ENCODE measurements at regions not wholly inside any gene's neighbourhood (a gene's known extent, or its start where the extent isn't known, plus 50 kb on each side); places are given as distances from the start of the nearest gene placed in this dataset.
A peak's percentile ranks its signal among the peaks of the same experiment; 100 is the strongest.

DNA sequence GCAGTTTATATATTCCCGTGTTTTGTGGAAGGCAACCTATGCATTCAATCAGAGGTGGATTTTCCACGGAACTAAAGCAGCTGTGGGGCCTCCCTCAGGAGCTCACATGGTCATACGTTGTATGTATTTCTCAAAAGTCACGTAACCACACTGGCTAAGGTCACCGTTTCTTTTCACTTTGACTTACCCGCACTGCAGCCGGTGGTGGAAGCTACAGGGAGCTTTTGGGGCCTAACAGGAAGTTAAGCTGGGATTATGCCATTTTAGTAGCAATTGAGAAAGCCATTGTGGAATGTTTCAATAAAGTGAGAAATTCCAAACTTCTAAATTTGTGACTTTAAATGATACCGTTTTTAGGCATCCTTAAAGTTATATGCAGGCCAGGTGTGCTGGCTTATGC lies 111.2 kb upstream of the KLF6 start:
- no peak for DNase-seq
- Histone ChIP-seq H3K9me3 (no peaks in the 10 kb centered on the region), H3K27ac (ENCODE audit: low read length) (no peak overlapping the region), H3K4me3 (ENCODE audit: control insufficient read depth in 1 of 2, extremely low read depth in 1 of 2, low read length in 1 of 2) (no peak overlapping the region), H3K27me3 (replicated peaks in 1 of 2; ENCODE audit: control insufficient read depth in 2 of 2, extremely low read depth in 1 of 2, insufficient read depth in 2 of 2, low read length in 1 of 2) (no peaks in the 10 kb centered on the region), H3K36me3 (ENCODE audit: control insufficient read depth in 2 of 2, extremely low read depth in 1 of 2, insufficient read depth in 1 of 2, low read length in 1 of 2) (no peaks in the 10 kb centered on the region), H3K4me1 (ENCODE audit: control insufficient read depth in 1 of 2, extremely low read depth in 1 of 2, insufficient read depth in 2 of 2, low read length in 2 of 2) (peaks cover 6 to 33% of the 10 kb centered on the region in 2 experiments)
- Mint-ChIP-seq H3K27me3 (no peaks in the 10 kb centered on the region), H3K4me1 (peaks cover 20 to 42% (median 30%) of the 10 kb centered on the region in 3 donors), H3K36me3 (no peaks in the 10 kb centered on the region), H3K27ac (no peak overlapping the region), H3K9me3 (no peaks in the 10 kb centered on the region), H3K4me3 (no peak overlapping the region)
- POLR2A ChIA-PET: no interaction called here
- ATAC-seq (replicated peaks in 1 of 4): no peak
- whole genome bisulfite sequencing (ENCODE audit: insufficient coverage): 91% methylated on average over 8 of the region's 8 CpGs
- CTCF ChIA-PET: no interaction called here

DNA sequence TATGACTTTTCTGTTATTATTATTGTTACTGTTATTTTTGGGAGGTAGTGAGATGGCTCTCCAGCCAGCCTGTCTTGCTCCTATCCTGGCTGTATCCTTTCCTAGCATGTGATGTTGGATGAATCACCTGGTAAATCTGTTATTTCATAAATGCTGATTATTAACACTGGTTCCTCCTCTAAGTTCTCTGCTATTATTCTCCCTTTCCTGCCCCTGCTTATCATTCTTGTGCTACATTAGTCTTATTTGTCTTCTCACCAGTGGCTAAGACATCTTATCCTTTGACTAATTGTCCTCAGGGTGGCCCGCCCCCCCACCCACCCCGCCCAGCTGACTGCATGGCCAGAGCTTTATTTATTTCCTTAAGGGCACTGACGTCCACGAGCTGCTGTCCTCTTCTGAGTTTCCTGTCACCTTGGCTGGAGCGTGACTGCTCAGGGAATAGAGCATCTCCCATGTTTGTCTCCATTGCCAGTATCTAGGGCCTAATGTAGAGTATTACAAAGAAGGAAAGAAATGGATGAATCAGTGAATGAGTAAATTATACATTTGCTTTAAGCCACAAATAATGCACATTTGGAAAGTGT lies 110.1 kb upstream of the KLF6 start:
- peak overlapping the region; percentile 18 to 38 for H3K27ac Mint-ChIP-seq
- H3K4me1 ChIP-seq (ENCODE audit: control insufficient read depth in 1 of 2, extremely low read depth in 1 of 2, insufficient read depth in 2 of 2, low read length in 2 of 2): peaks cover 6 to 33% of the 10 kb centered on the region in 2 experiments
- ChIA-PET CTCF (no interaction called here), POLR2A (interaction anchor here in 1 of 2 donors (0.5 to 3.6 kb wide), 5 partner anchors 29 to 110 kb away, joined by 3 to 32 read pairs (median 3); partner anchors contain the start of gene KLF6)
- H3K4me3 Mint-ChIP-seq: no peak overlapping the region
- no peak overlapping the region for H3K27ac ChIP-seq (ENCODE audit: low read length)
- H3K36me3 ChIP-seq (ENCODE audit: control insufficient read depth in 2 of 2, extremely low read depth in 1 of 2, insufficient read depth in 1 of 2, low read length in 1 of 2): no peaks in the 10 kb centered on the region
- DNase-seq: no peak
- no CpG with 5 or more reads among the region's 5 CpGs for WGBS (ENCODE audit: insufficient coverage)
- no peaks in the 10 kb centered on the region for H3K27me3 ChIP-seq (replicated peaks in 1 of 2; ENCODE audit: control insufficient read depth in 2 of 2, extremely low read depth in 1 of 2, insufficient read depth in 2 of 2, low read length in 1 of 2)
- no peaks in the 10 kb centered on the region for H3K9me3 Mint-ChIP-seq
- no peak for ATAC-seq (replicated peaks in 1 of 4)
- no peak overlapping the region for H3K4me3 ChIP-seq (ENCODE audit: control insufficient read depth in 1 of 2, extremely low read depth in 1 of 2, low read length in 1 of 2)
- no peaks in the 10 kb centered on the region for H3K9me3 ChIP-seq
- no peaks in the 10 kb centered on the region for H3K36me3 Mint-ChIP-seq
- H3K4me1 Mint-ChIP-seq: peaks cover 20 to 47% (median 30%) of the 10 kb centered on the region in 3 donors
- no peaks in the 10 kb centered on the region for H3K27me3 Mint-ChIP-seq

DNA sequence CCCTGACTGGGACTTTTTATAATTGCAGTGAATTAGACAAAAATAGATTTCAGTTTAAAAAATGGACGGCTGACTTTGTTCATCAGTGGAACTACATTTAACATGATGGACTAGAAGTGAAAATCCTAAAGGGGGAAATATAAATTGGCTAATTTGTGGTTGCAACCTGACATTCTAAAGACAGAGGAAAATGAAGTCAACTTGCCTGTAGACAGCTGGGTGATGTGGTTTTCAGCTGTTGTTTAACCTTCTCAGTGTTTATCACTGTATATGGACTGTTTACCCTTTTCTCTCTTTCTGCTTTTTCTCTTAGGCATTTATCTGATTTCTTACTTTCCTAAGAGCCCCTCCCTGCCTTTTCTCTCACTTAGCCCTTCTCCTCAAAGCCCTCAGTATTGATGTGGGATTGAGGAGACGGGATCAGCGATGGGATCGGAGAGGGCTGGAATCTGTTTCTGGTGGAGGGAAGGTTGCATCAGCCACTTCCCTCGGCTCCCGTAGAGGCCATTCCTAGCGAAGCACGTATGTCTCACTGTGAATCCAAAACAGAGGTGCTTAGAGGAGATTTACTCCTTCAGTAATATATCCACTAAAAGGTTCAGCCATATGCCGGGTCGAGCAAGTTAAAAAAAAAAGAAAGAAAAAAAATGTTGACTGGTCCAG lies 109.0 kb upstream of the KLF6 start:
- H3K4me3 ChIP-seq (ENCODE audit: control insufficient read depth in 1 of 2, extremely low read depth in 1 of 2, low read length in 1 of 2): no peak overlapping the region
- H3K27me3 ChIP-seq (replicated peaks in 1 of 2; ENCODE audit: control insufficient read depth in 2 of 2, extremely low read depth in 1 of 2, insufficient read depth in 2 of 2, low read length in 1 of 2): no peaks in the 10 kb centered on the region
- H3K27ac ChIP-seq (ENCODE audit: low read length): peak overlapping the region; percentile 97
- ATAC-seq (replicated peaks in 1 of 4) (no peak), DNase-seq (peak in 1 of 35 experiments; percentile 39)
- H3K36me3 ChIP-seq (ENCODE audit: control insufficient read depth in 2 of 2, extremely low read depth in 1 of 2, insufficient read depth in 1 of 2, low read length in 1 of 2): no peaks in the 10 kb centered on the region
- WGBS (ENCODE audit: insufficient coverage): 56% methylated on average over 1 of the region's 10 CpGs
- ChIA-PET CTCF (no interaction called here), POLR2A (interaction anchor here in 1 of 2 donors (0.6 to 3.6 kb wide), 3 partner anchors 52 to 109 kb away, joined by 3 to 32 read pairs (median 3); partner anchors contain the start of gene KLF6)
- Mint-ChIP-seq H3K36me3 (no peaks in the 10 kb centered on the region), H3K9me3 (no peaks in the 10 kb centered on the region), H3K4me1 (peaks cover 15 to 50% (median 30%) of the 10 kb centered on the region in 3 donors), H3K4me3 (no peak overlapping the region), H3K27ac (peak overlapping the region; percentile 71 to 89), H3K27me3 (no peaks in the 10 kb centered on the region)
- H3K4me1 ChIP-seq (ENCODE audit: control insufficient read depth in 1 of 2, extremely low read depth in 1 of 2, insufficient read depth in 2 of 2, low read length in 2 of 2): peaks cover 6 to 33% of the 10 kb centered on the region in 2 experiments
- no peaks in the 10 kb centered on the region for H3K9me3 ChIP-seq

DNA sequence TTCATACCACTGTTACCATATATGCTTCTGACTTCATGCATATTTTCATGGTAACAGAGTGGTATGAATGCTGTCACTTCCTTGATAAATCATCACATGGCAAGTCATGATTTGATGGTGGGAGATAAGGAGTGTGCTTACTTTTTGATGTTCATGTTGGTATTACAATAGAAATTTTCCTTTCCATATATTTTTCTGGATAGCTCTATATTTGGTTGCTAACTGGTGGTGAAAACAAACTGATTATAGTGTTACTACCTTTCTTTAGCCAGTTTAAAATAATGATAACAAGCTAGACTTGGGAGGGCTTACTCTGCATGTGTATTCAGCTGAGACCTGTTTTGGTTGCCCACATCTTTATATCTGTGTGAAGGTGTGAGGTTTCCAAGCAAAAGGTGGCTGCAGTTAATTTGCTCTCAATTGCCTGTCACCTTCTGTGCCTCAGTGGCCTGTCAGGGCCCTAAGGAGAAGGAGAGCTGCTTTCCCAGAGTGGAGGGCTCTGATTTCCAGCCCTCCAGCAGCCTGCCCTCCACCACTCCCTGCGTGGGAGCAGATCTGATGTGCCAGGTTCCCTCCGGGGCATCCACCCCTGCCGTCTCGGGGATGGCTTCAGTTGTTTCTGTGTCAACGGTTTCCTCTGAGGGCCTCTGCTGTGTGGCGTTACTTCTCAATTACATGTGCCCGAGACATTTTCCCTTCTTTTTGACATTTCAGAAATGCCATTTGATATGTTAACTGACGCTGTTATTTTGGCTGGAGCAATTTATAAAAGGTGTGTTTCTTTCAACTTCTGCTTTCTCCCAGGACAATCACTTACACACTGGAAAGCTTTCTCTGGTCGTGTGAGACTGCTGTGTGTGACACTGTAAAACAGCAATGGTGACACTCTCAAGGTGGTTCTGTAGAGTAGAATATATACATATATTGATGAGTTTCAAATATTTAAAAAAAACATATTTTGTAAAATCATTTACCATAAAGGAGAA lies 107.7 kb upstream of the KLF6 start:
- Mint-ChIP-seq H3K27me3 (no peaks in the 10 kb centered on the region), H3K27ac (peak overlapping the region; percentile 82 to 92), H3K36me3 (no peaks in the 10 kb centered on the region), H3K4me1 (peaks cover 15 to 55% (median 36%) of the 10 kb centered on the region in 3 donors), H3K4me3 (peak overlapping the region in 2 of 3 donors; percentile 29 to 55), H3K9me3 (no peaks in the 10 kb centered on the region)
- Histone ChIP-seq H3K4me1 (ENCODE audit: control insufficient read depth in 1 of 2, extremely low read depth in 1 of 2, insufficient read depth in 2 of 2, low read length in 2 of 2) (peaks cover 6 to 39% of the 10 kb centered on the region in 2 experiments), H3K27me3 (replicated peaks in 1 of 2; ENCODE audit: control insufficient read depth in 2 of 2, extremely low read depth in 1 of 2, insufficient read depth in 2 of 2, low read length in 1 of 2) (no peaks in the 10 kb centered on the region), H3K4me3 (ENCODE audit: control insufficient read depth in 1 of 2, extremely low read depth in 1 of 2, low read length in 1 of 2) (no peak overlapping the region), H3K36me3 (ENCODE audit: control insufficient read depth in 2 of 2, extremely low read depth in 1 of 2, insufficient read depth in 1 of 2, low read length in 1 of 2) (no peaks in the 10 kb centered on the region), H3K27ac (ENCODE audit: low read length) (peak overlapping the region; percentile 97), H3K9me3 (no peaks in the 10 kb centered on the region)
- ChIA-PET POLR2A (interaction anchor here in 1 of 2 donors (0.5 to 3.6 kb wide), 12 partner anchors 17 to 139 kb away, joined by 3 to 32 read pairs (median 6); partner anchors contain the start of gene KLF6), CTCF (interaction anchor here in 1 of 2 donors (0.9 to 1.4 kb wide), 4 partner anchors 18 to 114 kb away, joined by 3 read pairs; no protein-coding TSS in a partner anchor)
- ATAC-seq (replicated peaks in 1 of 4) (peak; percentile 56 to 79 (median 74)), DNase-seq (peak in 10 of 35 experiments; percentile 3 to 81 (median 22))
- 26% methylated on average over 4 of the region's 9 CpGs for WGBS (ENCODE audit: insufficient coverage)

DNA sequence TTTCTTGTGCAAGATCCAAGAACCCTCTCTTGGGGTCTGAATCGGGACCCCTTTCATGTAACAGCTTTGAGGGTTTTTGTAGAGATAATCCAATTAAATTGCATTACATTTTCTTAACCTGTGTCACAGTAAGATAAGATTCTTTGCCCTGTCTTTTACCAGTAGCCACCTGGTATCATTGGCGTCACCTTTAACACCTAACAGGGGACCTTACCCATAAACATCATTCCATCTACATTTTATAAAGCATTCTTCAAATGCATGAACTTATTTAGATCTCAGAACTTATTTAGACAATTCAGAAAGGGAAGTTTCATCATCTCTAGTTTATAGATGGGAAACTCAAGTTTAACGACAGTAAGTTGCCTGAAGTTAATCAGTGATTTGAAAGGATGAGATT lies 106.4 kb upstream of the KLF6 start:
- peak overlapping the region; percentile 97 for H3K27ac ChIP-seq (ENCODE audit: low read length)
- POLR2A ChIA-PET: interaction anchor here in 1 of 2 donors (0.6 to 2.5 kb wide), 3 partner anchors 16 to 108 kb away, joined by 3 to 10 read pairs (median 4); no protein-coding TSS in a partner anchor
- no peaks in the 10 kb centered on the region for H3K36me3 ChIP-seq (ENCODE audit: control insufficient read depth in 2 of 2, extremely low read depth in 1 of 2, insufficient read depth in 1 of 2, low read length in 1 of 2)
- Mint-ChIP-seq H3K4me1 (peaks cover 15 to 66% (median 48%) of the 10 kb centered on the region in 3 donors), H3K4me3 (no peak overlapping the region), H3K27me3 (no peaks in the 10 kb centered on the region), H3K36me3 (no peaks in the 10 kb centered on the region), H3K27ac (peak overlapping the region; percentile 39 to 52), H3K9me3 (no peaks in the 10 kb centered on the region)
- H3K4me3 ChIP-seq (ENCODE audit: control insufficient read depth in 1 of 2, extremely low read depth in 1 of 2, low read length in 1 of 2): no peak overlapping the region
- H3K9me3 ChIP-seq: no peaks in the 10 kb centered on the region
- peaks cover 6 to 52% of the 10 kb centered on the region in 2 experiments for H3K4me1 ChIP-seq (ENCODE audit: control insufficient read depth in 1 of 2, extremely low read depth in 1 of 2, insufficient read depth in 2 of 2, low read length in 2 of 2)
- WGBS (ENCODE audit: insufficient coverage): no CpG with 5 or more reads among the region's 3 CpGs
- H3K27me3 ChIP-seq (replicated peaks in 1 of 2; ENCODE audit: control insufficient read depth in 2 of 2, extremely low read depth in 1 of 2, insufficient read depth in 2 of 2, low read length in 1 of 2): no peaks in the 10 kb centered on the region
- ATAC-seq (replicated peaks in 1 of 4): no peak
- CTCF ChIA-PET: interaction anchor here in 1 of 2 donors (1.4 kb wide), 1 partner anchor 113 kb away, joined by 3 read pairs; no protein-coding TSS in a partner anchor
- DNase-seq: no peak
